ENCODE measurements at regions not wholly inside any gene's neighbourhood (a gene's known extent, or its start where the extent isn't known, plus 50 kb on each side); places are given as distances from the start of the nearest gene placed in this dataset.

DNA sequence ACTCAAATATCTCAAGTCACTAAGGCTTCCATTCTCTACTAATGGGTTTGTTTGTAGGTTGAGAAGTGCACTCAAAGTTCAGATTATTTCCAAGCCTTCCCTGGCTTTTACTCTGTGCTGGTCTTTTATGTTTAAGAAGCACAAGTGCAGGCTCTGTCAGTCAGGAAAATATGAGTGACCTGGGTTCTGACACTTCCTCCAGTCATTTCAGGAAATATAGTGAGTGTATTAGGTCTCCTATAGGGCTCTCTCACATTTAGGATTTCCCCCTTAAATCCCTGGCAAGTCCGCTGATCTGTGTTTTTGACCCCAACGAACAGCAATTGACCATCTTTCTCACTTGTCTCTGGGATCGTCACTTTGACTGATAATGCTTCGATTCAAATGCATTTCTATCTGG is 210.2 kb downstream of the ARPP21 start:
- DNase-seq (ENCODE audit: low spot score): no peak

- DNase-seq (ENCODE audit: low spot score): no peak
These were observed 210.6 kb downstream of the ARPP21 start for GRCh38 chr3:35849963-35850362.

GRCh38 chr3:35857004-35857403 is 217.7 kb downstream of the ARPP21 start:
- no peak for DNase-seq (ENCODE audit: low spot score)

DNA sequence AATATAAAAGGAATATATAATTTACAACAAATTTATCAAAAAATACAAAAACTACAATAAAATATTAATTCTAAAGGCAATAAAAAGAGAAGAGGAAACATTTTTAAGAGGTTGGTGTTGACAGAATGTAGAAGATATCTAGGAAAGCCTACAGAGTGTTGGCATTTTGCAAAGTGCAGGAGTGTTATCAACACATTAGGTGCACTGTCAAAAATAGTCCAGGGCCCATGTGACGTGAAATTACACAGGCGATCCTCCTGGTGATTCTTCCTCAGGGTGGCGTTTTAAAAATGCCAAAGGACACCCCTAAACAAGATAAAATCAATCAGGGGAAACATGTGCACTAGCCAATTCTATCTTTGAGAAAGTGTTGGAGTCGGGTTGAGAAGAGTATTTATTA is 222.7 kb downstream of the ARPP21 start:
- no peak for DNase-seq (ENCODE audit: low spot score)

DNA sequence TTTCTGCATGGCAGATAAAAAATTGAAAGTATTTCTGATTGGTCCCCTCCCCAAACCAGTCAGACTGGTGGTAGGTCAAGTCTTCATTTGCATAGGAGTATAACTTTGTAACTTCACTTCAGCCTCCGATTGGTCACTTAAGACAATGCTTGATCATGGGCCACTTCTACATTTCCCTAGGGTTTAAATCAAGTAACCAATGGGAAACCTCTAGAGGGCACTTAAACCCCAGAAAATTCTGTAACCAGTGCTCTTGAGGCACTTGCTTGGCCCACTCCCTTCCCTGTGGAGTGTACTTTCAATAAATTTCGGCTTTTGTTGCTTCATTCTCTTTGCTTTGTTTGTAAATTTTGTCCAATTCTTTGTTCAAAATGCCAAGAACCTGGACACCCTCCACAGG is 225.5 kb downstream of the ARPP21 start:
- no peak for DNase-seq (ENCODE audit: low spot score)

DNA sequence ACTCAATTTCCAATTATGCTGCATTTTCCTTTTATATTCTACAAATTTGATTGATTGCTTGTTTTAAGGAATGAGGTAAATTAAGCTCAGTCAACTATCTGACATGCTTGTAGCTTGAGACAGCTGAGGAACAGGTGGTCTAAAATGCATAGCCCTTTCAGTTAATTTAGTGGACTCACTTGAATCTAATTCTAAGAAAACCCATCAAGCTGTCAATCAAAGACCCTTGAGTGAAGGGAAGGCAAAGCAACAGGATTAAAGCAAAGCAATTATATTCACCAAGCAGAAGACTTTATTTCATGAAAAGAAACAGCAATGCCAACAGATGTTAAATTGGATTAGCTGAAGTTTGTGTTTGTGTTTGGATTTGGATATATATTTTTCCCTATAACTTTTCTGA is 228.5 kb downstream of the ARPP21 start:
- DNase-seq (ENCODE audit: low spot score): no peak

- DNase-seq (ENCODE audit: low spot score): no peak
These were observed 231.7 kb downstream of the ARPP21 start for GRCh38 chr3:35871009-35871408.

- no peak for DNase-seq (ENCODE audit: low spot score)
These were observed 244.6 kb downstream of the ARPP21 start for GRCh38 chr3:35883929-35884328.

GRCh38 chr3:35894735-35895134 is 255.4 kb downstream of the ARPP21 start:
- DNase-seq (ENCODE audit: low spot score): no peak

GRCh38 chr3:35899245-35899644 is 259.9 kb downstream of the ARPP21 start:
- DNase-seq (ENCODE audit: low spot score): no peak

- no peak for DNase-seq (ENCODE audit: low spot score)
These were observed 260.8 kb downstream of the ARPP21 start for GRCh38 chr3:35900079-35900478.

GRCh38 chr3:35908366-35909232 is 269.3 kb downstream of the ARPP21 start:
- DNase-seq (ENCODE audit: low spot score): peak; percentile 91

DNA sequence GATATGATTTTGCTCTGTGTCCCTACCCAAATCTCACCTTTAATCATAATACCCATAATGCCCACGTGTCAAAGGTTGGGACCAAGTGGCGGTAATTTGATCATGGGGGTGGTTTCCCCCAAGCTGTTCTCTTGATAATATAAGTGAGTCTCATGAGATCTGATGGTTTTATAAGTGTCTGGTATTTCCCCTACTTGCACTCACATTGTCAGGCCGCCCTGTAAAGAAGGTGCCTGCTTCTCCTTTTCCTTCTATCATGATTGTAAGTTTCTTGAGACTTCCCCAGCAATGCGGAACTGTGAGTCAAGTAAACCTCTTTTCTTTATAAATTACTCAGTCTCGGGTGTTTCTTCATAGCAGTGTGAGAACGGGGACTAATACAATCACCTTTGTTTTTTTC is 279.8 kb downstream of the ARPP21 start:
- no peak for DNase-seq (ENCODE audit: low spot score)

- DNase-seq (ENCODE audit: low spot score): no peak
These were observed 282.4 kb downstream of the ARPP21 start for GRCh38 chr3:35921718-35922117.

DNA sequence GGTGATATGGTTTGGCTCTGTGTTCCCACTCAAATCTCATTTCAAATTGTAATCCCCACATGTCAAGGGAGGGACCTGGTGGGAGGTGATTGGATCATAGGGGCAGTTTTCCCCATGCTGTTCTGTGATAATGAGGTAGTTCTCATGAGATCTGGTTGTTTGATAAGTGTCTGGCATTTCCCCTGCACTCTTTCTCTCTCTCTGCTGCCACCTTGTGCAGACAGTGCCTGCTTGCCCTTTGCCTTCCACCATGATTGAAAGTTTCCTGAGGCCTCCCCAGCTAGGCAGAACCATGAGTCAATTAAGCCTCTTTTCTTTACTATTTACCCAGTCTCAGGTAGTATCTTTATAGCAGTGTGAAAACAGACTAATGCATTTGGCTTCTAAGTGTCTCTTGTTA is 284.7 kb downstream of the ARPP21 start:
- peak; percentile 38 for DNase-seq (ENCODE audit: low spot score)

- no peak for DNase-seq (ENCODE audit: low spot score)
These were observed 288.1 kb downstream of the ARPP21 start for GRCh38 chr3:35927441-35927840.

- no peak for DNase-seq (ENCODE audit: low spot score)
These were observed 289.8 kb downstream of the ARPP21 start for GRCh38 chr3:35929158-35929557.

- DNase-seq (ENCODE audit: low spot score): no peak
These were observed 292.5 kb downstream of the ARPP21 start for GRCh38 chr3:35931867-35932266.

GRCh38 chr3:35932995-35933394 is 293.7 kb downstream of the ARPP21 start:
- no peak for DNase-seq (ENCODE audit: low spot score)

DNA sequence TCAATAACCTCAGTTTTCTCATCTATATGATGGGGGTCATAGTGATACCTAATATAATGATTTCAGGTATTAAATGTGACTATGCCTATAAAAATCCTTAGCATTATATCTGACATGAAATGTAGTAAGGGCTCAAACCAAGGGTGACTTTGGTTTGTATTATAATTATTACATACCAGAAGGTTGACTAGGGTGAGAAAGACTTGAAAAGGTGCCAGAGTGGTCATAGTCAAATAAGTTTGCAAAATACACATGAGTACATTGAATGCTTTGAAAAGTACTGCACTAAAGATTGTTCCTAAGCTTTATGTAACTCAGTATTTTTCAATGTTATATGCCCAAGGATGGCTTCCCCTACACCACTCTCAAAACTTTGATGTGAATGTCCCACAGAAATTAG is 297.2 kb downstream of the ARPP21 start:
- DNase-seq (ENCODE audit: low spot score): no peak

DNA sequence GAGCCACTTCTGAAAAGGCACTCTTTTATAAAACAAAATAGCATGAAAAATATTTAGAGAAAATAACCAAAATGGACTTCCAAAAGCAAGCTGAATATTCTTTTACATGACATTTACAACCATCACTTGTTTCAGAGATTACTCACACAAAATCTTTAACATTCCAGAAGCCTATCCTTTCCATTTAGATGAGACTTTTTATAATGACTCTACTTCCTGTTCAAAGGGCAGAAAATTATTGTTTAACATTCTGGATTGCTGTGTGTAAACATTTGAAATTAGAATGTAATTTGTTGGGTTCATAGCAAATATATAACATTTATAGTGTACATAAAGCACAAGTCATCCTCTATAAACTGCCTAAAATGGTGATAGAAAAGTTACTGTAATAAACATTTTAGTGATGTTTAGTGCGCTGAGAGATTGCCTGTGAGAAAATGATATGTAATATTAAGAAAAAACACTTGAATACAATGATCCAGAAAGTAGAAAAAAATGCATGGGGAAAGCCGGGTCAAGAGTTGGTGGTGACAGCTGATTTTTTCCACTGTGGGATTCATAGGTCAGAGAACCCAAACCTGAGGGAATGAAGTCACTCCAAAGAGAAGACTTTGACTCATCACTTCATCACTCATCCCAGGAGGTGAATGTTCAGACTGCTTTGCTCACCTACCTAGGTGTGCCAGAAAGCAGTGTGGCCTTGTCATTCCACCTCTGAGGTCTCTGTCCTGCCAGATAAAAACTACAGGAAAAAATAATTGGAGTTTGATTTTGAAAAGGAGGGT is 305.8 kb downstream of the ARPP21 start:
- DNase-seq (ENCODE audit: low spot score): no peak

DNA sequence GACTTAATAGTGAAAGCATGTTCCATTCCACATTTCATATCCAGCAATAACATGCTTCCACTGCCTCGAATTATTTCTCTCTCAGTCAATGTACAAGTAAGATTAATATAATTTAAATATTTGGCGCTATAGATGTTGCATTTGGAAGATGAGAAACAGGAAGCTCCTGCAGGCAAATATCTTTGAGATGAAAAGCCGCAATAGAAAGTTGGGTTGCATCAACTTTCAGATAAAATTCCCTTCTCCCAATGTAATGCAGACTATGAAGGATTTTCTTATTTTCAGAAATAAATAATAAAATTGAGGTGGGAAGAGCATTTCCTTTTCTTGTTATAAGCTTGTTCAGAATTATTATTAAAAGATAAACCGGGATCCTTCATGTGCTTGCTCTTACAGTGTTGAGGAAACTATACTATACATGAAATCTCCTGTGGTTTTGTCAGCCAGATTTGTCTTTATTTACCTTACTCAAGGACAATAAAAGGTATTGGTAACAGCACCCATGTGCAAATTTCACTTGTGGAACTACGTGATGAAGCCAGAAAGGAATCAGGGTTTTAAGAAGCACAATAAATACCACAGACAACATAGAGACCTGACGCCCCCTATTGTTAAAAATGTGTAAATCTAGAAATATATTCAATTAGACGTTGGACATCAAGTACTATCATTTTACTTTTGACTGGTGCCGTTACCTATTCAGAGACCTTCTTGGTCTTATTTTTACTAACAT is 307.0 kb downstream of the ARPP21 start:
- DNase-seq (ENCODE audit: low spot score): no peak
